ENCODE measurements at regions not wholly inside any gene's neighbourhood (a gene's known extent, or its start where the extent isn't known, plus 50 kb on each side); places are given as distances from the start of the nearest gene placed in this dataset.

DNA sequence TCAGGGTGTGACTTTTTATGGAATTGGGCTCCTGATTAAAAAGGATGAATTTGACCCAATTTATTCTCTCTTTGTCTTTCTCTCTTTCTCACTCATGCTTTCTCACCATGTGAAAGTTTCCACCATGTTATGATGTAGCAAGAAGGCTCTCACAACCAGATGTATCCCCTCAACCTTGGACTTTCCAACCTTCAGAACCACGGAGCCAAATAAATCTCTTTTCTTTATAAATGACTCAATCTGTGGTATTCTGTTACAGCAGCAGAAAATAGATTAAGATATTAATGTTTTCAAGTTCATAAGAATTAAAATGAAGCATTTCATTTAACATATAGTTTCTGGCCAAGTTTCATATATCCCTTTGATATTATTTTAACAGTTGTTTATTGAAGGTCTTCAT lies 698.5 kb downstream of the TRAM1L1 start:
- TF ChIP-seq, protein P1, sequence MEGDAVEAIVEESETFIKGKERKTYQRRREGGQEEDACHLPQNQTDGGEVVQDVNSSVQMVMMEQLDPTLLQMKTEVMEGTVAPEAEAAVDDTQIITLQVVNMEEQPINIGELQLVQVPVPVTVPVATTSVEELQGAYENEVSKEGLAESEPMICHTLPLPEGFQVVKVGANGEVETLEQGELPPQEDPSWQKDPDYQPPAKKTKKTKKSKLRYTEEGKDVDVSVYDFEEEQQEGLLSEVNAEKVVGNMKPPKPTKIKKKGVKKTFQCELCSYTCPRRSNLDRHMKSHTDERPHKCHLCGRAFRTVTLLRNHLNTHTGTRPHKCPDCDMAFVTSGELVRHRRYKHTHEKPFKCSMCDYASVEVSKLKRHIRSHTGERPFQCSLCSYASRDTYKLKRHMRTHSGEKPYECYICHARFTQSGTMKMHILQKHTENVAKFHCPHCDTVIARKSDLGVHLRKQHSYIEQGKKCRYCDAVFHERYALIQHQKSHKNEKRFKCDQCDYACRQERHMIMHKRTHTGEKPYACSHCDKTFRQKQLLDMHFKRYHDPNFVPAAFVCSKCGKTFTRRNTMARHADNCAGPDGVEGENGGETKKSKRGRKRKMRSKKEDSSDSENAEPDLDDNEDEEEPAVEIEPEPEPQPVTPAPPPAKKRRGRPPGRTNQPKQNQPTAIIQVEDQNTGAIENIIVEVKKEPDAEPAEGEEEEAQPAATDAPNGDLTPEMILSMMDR (conservative IDR thresholded peaks at IDR 0.05 in 1 of 2, IDR thresholded peaks at IDR 0.05 in 1 of 2; ENCODE audit: low read depth in 1 of 2, low read length in 2 of 2) = no peak
- TF ChIP-seq EZH2 (IDR thresholded peaks at IDR 0.05; ENCODE audit: low read length, missing control alignments) = no peak
